ENCODE measurements at regions not wholly inside any gene's neighbourhood (a gene's known extent, or its start where the extent isn't known, plus 50 kb on each side); places are given as distances from the start of the nearest gene placed in this dataset.

- DNase-seq (ENCODE audit: low read depth in 2 of 2): no peak
Measured at GRCh38 chr16:72406390-72406789, 234.4 kb upstream of the PMFBP1 start.

GRCh38 chr16:72404299-72404698 lies 232.3 kb upstream of the PMFBP1 start:
- no peak for DNase-seq (ENCODE audit: low read depth in 2 of 2)

GRCh38 chr16:72401084-72401361 lies 229.1 kb upstream of the PMFBP1 start:
- DNase-seq (ENCODE audit: low read depth in 2 of 2): no peak

DNA sequence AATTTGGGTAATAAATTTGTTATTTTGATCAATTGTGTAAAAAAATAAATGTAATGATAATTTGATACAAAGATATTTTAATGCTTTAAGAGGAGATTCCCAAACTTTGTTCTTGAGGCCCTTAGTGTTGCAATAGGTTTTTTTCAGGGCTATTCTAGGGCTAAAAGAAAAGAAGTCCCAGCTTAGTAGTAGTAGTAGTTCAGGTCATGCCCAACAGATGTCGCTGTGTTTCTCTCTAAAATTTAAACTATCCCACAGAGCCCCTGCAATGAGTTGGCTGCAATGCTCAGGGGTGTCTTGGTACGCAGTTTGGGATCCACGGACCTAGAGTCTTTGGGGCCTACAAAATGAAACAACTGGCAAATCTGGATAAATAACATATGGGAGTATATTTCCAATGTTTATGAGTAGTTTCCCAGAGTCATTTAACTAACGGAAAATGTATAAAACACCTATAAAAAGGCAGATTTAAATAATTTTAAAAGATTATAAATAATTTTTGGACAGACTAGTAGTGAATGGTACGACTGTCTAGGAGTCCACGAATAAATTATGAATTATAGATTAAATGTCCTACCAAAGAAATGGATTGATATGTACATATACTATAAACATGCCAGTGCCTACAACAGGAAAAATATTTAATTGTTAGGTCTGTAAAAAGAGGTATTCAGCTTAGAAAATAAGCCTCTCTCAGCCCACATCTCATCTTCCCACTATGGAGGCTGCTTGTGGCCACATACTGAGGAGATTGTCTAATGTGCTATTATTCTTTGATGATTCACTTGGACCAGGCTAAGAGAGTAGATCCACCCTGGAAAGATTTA lies 228.5 kb upstream of the PMFBP1 start:
- peak; percentile 3 to 11 for DNase-seq (ENCODE audit: low read depth in 2 of 2)

DNA sequence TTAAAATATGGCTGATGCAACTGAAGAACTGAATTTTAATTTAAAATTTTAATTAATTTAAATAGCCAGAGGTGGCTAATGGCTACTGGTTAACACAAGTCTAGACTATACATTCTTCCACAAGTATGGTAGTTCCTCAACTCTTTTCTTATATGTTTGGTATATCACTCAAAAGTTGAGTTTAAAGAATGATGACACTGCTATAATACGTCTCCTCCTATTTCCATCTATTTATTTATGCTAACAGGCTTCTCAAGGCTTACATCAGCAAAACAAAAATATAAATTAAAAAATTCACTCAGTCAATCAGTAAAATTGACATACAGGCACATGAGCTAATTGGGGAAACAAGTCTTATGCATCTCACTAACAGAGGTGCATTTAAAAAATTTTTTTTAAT lies 227.9 kb upstream of the PMFBP1 start:
- no peak for DNase-seq (ENCODE audit: low read depth in 2 of 2)

DNA sequence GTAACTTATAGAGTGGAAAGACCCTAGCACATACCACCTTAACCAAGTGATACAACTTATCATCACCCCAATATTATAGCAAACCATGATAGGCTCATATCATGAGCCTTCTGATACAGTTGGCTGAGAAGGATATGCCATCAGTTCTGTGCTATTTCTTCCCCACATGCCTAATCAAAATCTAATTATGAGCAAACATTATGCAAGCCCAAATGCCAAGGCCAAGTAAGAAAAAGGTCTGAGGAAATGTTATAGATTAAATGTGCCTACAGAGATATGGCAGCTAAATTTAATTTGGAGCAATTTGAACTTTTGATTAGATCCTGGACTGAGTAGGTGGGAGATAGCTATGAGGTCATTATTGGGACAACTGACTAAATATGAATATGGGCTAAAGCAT lies 225.9 kb upstream of the PMFBP1 start:
- DNase-seq (ENCODE audit: low read depth in 2 of 2): no peak

- no peak for DNase-seq (ENCODE audit: low read depth in 2 of 2)
Measured at GRCh38 chr16:72394526-72394925, 222.6 kb upstream of the PMFBP1 start.

DNA sequence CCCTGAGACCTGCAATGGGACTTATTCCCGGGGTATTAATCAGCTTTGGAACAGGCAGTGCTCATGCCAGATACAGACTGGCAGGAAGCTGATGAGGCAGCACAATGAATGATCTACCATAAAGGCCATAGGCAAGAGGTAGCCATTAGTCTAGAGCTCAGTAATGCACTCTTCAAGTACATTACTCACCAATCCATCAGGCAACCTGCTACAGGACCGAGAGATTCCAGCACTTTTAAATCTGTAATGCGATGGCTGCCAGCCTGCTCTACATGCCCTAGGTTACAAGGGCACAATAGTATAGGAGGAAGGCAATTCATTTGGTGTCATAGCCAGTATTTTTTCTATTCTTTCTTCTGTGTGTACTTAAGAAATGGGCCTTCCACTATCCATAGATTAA lies 217.8 kb upstream of the PMFBP1 start:
- no peak for DNase-seq (ENCODE audit: low read depth in 2 of 2)

- DNase-seq (ENCODE audit: low read depth in 2 of 2): no peak
Measured at GRCh38 chr16:72388007-72388406, 216.1 kb upstream of the PMFBP1 start.

DNA sequence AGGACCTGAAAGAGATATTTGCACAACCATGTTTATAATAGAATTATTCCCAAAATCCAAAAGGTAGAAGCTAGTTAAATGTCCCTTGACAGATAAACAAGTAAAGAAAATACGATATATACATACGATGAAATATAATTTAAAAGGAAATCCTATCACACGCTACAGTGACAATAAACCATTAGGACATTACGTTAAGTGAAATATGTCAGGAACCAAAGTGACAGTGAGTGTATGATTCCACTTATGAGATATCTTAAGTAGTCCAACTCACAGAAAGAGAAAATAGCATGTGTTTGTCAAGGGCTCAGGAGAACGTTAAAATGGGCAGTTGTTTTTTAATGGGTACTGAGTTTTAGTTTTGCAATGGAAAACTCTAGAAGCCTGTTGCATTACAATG lies 212.7 kb upstream of the PMFBP1 start:
- DNase-seq (ENCODE audit: low read depth in 2 of 2): no peak

- no peak for DNase-seq (ENCODE audit: low read depth in 2 of 2)
Measured at GRCh38 chr16:72380283-72380682, 208.3 kb upstream of the PMFBP1 start.

DNA sequence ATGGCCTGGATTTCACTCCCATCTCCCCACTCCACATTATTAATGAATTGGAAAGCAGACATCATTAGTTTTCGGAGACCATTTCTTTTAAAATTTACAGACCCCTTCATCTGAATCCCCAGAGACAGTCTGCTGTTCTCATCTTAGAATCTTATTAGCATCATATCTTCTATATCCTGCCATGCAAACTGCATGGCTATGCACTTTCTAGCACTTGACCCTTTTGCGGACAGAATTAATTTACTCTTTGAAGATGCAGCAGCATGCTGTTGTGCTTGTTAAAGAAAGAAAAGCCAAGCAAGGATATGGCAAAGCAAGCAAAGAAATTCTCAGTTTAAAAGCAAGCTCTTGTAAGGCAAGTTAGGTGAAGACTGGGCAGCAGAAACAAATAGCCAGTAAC lies 201.2 kb upstream of the PMFBP1 start:
- no peak for DNase-seq (ENCODE audit: low read depth in 2 of 2)

- no peak for DNase-seq (ENCODE audit: low read depth in 2 of 2)
Measured at GRCh38 chr16:72372087-72373045, 200.4 kb upstream of the PMFBP1 start.

GRCh38 chr16:72371307-72372086 lies 199.5 kb upstream of the PMFBP1 start:
- no peak for DNase-seq (ENCODE audit: low read depth in 2 of 2)

GRCh38 chr16:72369274-72369673 lies 197.3 kb upstream of the PMFBP1 start:
- no peak for DNase-seq (ENCODE audit: low read depth in 2 of 2)

GRCh38 chr16:72367851-72368250 lies 195.9 kb upstream of the PMFBP1 start:
- no peak for DNase-seq (ENCODE audit: low read depth in 2 of 2)

GRCh38 chr16:72362973-72363372 lies 191.0 kb upstream of the PMFBP1 start:
- DNase-seq (ENCODE audit: low read depth in 2 of 2): no peak

DNA sequence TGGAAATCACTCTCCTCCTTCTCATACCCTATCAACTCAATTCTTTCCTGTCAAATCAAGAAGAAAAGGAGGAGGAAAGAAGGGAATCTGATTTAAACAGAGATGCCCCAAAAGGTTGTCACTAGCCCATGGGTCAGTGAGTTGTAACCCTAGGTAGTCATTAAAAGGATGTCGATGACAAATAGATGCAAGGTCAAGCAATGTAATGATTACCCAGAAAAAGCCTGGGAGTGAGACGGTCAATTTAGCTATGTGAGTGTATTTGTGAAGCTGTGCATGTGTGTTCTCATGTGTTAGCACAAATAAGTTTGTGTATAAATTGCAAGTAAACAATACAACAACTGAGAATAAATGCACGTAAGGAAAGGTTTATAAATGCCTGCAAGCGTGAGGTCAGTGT lies 190.5 kb upstream of the PMFBP1 start:
- DNase-seq (ENCODE audit: low read depth in 2 of 2): no peak

GRCh38 chr16:72357910-72358309 lies 186.0 kb upstream of the PMFBP1 start:
- no peak for DNase-seq (ENCODE audit: low read depth in 2 of 2)

GRCh38 chr16:72355561-72355960 lies 183.6 kb upstream of the PMFBP1 start:
- no peak for DNase-seq (ENCODE audit: low read depth in 2 of 2)

DNA sequence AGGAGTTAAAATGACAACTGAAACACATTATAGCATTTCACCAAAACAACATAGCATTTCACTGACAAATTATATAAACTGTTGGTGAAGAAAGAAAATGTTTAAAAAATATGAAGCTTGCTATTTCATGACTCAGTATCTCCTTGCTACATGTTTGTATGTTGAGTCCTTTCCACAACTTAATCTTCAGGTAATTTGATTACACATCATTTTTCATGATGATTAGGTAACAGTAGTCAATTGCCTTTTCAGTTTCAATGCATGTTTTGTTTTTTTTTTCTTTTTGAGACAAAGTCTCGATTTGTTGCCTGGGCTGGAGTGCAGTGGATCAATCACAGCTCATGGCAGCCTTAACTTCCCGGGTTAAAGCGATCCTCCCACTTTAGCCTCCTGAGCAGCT lies 177.8 kb upstream of the PMFBP1 start:
- DNase-seq (ENCODE audit: low read depth in 2 of 2): no peak

DNA sequence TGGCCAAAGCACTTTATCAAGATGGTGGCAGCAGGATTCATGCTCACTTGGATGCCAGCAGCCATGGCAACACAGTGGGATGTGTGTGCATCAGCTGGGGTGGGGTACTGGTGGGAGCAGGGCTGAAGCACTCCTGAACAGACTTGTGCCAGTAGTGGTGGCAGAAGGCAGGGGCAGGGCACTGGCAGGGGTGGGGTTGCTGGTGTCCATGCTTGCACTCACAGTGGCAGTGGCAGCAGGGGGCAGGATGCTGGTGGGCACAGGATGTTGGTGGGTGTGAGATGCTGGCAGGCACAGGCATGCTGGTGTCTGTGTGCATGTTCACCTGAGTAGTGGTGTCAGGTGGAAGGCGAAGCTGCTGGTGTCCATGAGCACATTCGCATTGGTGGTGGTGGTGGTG lies 161.0 kb upstream of the PMFBP1 start:
- no peak for DNase-seq (ENCODE audit: low read depth in 2 of 2)
